PFSK-1 (cell line): ENCODE measurements at regions not wholly inside any gene's neighbourhood (a gene's known extent, or its start where the extent isn't known, plus 50 kb on each side); places are given as distances from the start of the nearest gene placed in this dataset.

Source experiments
- FOXP2 ChIP-seq: optimal IDR thresholded peaks from 2 replicates; pipeline ENCODE3; 2011; ENCODE audit warnings: borderline replicate concordance, control low read depth, inconsistent platforms; ENCODE audit not compliant: insufficient read depth; ENCODE audit errors: extremely low read length, extremely low read depth
- POLR2AphosphoS5 ChIP-seq: IDR thresholded peaks from 2 replicates; pipeline ENCODE4 v1.6.1; 2012; ENCODE audit warnings: low read depth, mild to moderate bottlenecking, control low read depth, low read length, moderate library complexity
- REST ChIP-seq, 2 experiments: IDR thresholded peaks; 2 replicates each; pipeline versions ENCODE4 v1.6.1 to v1.8.0; 2011 to 2012; ENCODE audit warnings: low read depth in 2 of 2, low read length in 2 of 2, control low read depth in 1 of 2, inconsistent platforms in 1 of 2, mild to moderate bottlenecking in 1 of 2, moderate library complexity in 1 of 2; ENCODE audit not compliant: insufficient read depth in 1 of 2
- SIN3A ChIP-seq: IDR thresholded peaks from 2 replicates; pipeline ENCODE4 v1.6.1; 2012; ENCODE audit warnings: mild to moderate bottlenecking, low read length, moderate library complexity, borderline replicate concordance; ENCODE audit not compliant: insufficient read depth
- TAF1 ChIP-seq: IDR thresholded peaks from 2 replicates; pipeline ENCODE4 v1.6.1; 2012; ENCODE audit warnings: low read length, control low read depth, borderline replicate concordance; ENCODE audit not compliant: insufficient read depth

- TF ChIP-seq FOXP2 (no peak), REST (IDR thresholded peaks at IDR 0.05; ENCODE audit: insufficient read depth in 1 of 2, low read depth in 2 of 2, low read length in 2 of 2) (no peak), SIN3A (no peak), POLR2AphosphoS5 (no peak), TAF1 (no peak)
Measured at GRCh38 chr6:23395381-23395780, 730.6 kb upstream of the NRSN1 start.

- TF ChIP-seq POLR2AphosphoS5 (no peak), TAF1 (no peak), FOXP2 (no peak), REST (IDR thresholded peaks at IDR 0.05; ENCODE audit: insufficient read depth in 1 of 2, low read depth in 2 of 2, low read length in 2 of 2) (no peak), SIN3A (no peak)
Measured at GRCh38 chr6:23396949-23397348, 729.1 kb upstream of the NRSN1 start.

GRCh38 chr6:23403460-23403859, 722.6 kb upstream of the NRSN1 start:
- TF ChIP-seq REST (IDR thresholded peaks at IDR 0.05; ENCODE audit: insufficient read depth in 1 of 2, low read depth in 2 of 2, low read length in 2 of 2) = no peak
- TF ChIP-seq FOXP2 = no peak
- no peak for TF ChIP-seq SIN3A
- TF ChIP-seq POLR2AphosphoS5 = no peak
- no peak for TF ChIP-seq TAF1

GRCh38 chr6:23409531-23409930, 716.5 kb upstream of the NRSN1 start:
- TF ChIP-seq POLR2AphosphoS5 = no peak
- TF ChIP-seq TAF1 = no peak
- TF ChIP-seq SIN3A = no peak
- no peak for TF ChIP-seq FOXP2
- TF ChIP-seq REST (IDR thresholded peaks at IDR 0.05; ENCODE audit: insufficient read depth in 1 of 2, low read depth in 2 of 2, low read length in 2 of 2) = no peak

GRCh38 chr6:23410439-23410838, 715.6 kb upstream of the NRSN1 start:
- TF ChIP-seq POLR2AphosphoS5 (no peak), SIN3A (no peak), FOXP2 (no peak), REST (IDR thresholded peaks at IDR 0.05; ENCODE audit: insufficient read depth in 1 of 2, low read depth in 2 of 2, low read length in 2 of 2) (no peak), TAF1 (no peak)
